ENCODE measurements at regions not wholly inside any gene's neighbourhood (a gene's known extent, or its start where the extent isn't known, plus 50 kb on each side); places are given as distances from the start of the nearest gene placed in this dataset.
"Not testable (repeated sequence)": the region's sequence is repeated elsewhere in the genome, so short reads cannot be mapped to it uniquely, and the experiment has no call there.

DNA sequence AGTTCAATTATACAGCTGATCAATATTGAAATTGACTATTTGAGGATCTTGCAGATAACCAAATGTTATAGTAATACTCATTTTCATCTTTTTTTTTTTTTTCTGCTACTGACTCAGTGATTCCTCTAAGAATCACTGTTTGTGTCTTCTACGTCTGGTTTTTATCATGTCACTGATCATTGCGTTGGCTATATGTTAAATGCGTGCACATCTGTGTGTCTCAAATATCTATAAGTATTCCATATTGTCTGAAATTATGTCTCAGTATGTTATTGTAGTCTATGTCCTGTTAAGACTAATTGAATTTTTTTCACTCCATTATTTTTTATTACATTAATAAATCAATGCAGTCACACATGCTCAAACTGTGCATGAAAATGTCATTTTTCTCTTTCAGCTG is 200.5 kb downstream of the PCDH20 start:
- no peak for DNase-seq
- ATAC-seq, result no peak

DNA sequence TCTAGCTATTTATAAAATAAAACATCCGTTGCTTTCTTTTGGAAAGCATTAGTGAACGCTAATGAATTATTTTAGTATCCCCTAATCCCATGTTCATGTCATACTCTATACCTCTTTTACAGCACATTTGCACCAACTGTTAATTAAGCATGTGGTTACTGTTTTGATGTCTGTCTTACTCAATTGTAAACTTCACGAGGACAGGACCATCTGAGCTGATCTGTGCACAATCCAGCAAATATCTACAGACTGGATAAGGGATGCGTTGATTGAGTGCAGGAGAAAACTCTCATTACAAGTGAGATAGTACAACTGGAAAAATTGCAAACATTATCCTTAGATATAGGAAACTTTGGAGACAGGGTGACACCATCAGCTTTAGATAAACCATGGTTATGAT is 201.1 kb downstream of the PCDH20 start:
- no peak for DNase-seq
- no peak for ATAC-seq

DNA sequence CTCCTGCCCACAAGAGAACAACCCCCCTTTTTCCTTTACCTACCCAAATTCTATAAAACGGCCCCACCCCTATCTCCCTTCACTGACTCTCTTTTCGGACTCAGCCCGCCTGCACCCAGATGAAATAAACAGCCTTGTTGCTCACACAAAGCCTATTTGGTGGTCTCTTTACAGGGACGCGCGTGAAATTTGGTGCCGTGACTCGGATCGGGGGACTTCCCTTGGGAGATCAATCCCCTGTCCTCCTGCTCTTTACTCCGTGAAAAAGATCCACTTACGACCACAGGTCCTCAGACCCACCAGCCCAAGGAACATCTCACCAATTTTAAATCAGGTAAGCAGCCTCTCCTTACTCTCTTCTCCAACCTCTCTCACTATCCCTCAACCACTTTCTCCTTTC is 209.8 kb downstream of the PCDH20 start:
- not testable (repeated sequence) for DNase-seq, ATAC-seq

DNA sequence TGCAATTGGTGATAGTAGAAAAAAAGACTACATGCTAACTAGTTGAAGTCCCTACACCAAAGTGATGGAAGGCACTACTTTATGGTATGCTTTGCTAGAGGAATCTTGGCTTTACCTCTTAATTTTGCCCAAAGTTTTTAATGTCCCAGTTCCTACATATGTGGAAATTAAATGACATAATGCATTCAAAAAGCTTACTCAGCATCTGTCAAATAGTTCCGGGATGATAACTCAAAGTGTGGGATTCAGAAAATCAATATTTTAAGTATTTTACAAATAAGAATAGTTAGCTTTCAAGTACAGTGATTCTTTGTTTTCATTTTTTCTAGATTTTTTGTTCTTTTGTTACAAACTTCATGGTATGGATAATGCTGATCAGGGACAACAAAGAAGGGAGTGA is 211.6 kb downstream of the PCDH20 start:
- no peak for DNase-seq
- no peak for ATAC-seq

DNA sequence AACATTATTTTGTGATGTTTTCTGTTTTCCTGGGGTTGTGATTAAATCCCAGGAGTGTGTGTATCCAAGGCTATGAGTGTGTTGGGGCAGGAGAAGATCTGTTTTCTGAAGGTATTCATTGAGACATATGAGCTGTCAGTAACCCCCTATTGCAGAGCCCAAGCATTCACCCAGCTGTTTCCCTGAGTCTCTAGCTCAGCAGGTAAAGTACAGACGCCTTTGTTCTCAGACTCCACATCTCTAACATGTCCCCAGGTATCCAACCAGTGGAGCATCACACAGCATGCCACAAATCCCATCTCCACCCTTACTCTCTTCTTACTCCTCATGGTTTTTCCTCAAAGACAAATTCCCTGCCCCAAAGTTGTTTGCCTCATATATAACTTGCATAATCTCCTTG is 213.6 kb downstream of the PCDH20 start:
- ATAC-seq (no peak), DNase-seq (no peak)

DNA sequence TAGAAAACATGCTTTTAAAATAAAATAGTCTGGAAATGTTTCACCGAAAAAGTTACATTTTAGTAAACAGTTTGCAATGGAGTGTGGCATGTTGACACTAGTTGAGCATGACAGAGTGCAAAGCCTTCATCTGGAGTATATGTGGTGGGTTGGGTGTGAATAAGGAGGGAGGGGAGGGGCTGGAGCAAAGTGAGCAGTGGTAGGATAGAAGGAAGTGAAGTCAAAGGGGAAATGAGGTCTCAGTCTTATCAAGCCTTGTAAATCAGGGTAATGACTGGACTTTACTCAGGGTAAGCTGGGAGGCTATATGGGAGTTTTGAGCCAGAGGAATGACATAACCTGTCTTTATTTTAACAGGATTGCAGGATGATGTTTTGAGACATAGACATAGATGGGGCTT is 222.8 kb downstream of the PCDH20 start:
- DNase-seq (no peak), ATAC-seq (no peak)

DNA sequence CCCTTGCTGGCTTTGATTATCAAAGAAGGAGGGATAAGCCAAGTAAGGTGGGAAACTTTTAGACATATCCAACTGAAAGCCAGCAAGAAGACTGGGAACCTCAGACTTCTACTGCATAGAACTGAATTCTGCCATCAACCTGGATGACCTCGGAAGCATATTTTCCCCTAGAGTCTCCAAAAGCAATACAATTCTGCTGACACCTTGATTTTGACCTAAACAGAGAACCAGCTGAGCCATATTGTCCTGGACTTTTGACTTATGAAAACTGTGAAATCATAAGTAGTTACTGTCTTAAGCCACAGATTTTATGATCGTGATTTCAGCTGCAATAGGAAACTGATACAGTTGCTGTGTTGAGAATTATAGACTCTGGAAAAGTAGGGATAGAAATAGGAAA is 227.6 kb downstream of the PCDH20 start:
- ATAC-seq (no peak), DNase-seq (no peak)

DNA sequence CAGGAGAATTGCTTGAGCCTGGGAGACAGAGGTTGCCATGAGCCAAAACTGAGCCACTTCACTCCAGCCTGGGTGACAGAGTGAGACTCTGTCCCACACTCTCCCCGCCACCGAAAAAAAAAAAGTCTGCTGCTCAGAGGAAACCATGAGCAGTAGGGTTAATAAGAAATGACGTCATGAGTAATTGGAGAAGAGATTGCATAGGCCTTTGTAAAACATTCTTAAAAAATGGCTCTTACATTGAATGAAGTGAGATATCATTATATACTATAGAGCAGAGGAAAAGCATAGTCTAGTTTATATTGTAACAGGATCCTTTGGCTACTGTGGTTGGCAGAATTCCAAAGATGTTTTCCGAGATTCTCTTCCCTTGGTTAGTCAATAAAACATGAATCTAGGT is 228.2 kb downstream of the PCDH20 start:
- ATAC-seq (no peak), DNase-seq (no peak)

DNA sequence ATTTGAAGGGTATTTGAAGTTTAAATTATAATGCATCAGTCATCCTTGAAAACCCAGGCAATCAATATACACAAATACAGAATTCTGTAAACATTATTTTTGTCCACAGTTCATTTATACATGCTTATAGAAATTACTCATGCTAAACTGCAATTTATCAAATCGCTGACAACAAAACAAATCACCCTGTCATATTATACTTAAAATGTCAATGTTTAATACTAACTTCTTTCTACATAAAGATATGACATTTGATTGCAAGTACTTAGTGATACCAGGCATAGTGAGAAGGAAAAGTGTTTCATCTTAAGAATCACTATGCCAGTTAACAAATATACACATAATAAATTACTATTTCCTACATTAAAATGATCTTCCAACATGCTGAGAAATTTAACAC is 232.0 kb downstream of the PCDH20 start:
- ATAC-seq, result no peak
- no peak for DNase-seq

DNA sequence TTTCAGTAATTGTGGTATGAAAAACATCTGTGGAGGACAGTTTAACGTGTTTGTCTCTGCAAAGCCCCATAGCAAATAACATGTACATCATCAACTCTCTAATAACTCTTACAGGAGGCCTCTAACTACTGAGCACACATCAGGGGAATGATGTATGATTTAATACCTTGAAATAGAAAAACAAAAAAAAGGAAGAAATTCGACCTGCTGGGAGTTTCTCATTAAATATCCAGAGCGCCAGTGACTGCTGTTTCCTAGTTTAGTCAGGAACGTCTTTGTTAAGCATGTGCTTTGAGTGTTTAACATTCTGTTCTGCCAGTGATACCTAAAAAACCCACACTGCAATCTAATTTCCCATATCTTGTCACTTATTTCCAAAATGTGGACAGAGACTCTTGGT is 235.4 kb downstream of the PCDH20 start:
- DNase-seq (no peak), ATAC-seq (no peak)

DNA sequence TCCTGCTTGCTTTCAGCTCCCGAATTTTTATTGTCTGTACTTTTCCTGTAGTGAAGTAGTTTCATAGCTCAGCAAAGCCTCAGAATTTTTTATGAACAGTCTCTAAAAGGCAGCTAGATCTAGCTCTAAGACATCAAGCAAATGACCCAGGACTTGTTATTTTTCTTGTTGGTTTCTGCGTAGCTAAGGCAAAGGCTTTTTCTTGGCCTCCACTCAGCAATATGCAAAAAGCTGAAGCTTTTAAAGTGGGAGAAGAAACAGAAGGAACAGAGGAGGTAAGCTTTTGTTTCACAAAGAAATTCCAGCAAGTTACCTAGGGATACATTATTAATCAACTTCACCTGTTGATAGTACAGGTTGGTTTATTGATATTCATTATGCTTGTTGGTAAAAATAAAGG is 235.9 kb downstream of the PCDH20 start:
- ATAC-seq (no peak), DNase-seq (no peak)

DNA sequence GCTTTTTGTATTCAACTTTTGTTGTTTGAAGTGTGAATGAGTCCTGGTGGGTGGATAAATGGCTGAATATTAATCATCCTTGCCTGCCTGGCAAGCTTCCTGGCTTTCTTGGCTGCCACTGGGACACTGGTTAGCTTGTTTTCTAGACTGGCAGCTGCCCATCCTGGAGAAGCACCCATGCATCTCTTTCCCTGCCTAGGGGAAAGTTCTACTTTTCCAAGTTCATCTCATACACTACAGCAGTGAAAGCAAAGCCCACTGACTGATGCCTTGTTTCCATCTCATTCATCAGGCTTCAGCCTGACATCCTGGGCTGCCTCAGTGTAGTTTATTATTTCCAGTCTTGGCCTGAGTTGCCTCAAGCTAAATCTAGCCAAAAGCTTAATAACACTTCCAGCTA is 244.8 kb downstream of the PCDH20 start:
- DNase-seq, result no peak
- ATAC-seq, result no peak

DNA sequence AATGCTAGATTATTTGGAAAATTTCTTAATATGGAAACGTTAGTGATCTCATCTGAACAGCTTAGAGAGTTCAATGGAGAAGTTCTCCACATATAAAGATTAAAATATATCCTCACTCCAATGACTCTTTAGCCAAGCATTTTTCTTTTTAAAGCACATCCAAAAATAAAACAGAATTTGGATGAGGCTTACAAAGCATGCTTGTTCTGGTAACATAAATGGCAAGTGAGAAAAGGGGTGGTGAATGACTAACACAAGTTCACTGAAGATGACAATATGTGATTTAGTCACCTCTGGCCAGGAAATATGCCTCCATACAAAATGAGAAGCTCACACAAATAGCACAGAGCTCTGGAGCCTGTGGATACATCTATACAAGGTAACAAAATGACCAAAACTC is 253.0 kb downstream of the PCDH20 start:
- ATAC-seq (no peak), DNase-seq (no peak)

DNA sequence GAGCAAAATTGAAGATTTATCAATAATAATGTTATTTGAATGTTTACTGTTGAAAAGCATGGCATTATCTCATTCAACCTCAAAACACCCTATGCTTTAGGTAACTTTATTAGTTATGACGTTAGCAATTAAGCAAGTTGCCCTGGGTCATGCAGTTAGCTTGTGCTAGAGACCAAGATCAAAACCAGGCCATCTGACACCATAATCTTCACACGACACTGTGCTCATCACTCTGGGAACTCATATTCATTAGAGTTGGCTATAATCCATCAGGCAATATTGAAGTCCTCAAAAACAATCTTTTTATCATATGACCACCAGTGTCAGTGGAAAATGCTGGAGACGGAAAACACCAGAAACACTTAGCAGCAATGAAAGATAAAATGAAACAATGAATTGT is 253.5 kb downstream of the PCDH20 start:
- ATAC-seq (no peak), DNase-seq (no peak)

DNA sequence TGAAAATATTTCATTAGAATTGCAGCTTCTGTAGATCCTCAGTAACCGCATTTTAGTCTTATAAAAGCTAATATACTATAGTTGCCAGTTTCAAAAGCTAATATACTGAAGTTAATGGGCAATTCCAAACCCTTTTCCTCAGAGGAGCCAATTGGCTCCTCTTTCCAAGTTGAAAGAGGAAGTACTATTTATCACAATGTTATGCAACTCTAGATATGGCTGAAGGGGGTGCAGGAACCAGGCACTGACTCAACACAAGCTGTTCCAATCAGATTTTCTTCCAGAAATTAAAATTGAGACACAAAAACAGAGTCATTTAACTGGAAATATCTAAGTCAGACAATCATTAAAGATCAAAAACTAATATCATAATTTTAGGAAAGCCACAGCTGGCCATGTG is 258.9 kb downstream of the PCDH20 start:
- ATAC-seq (no peak), DNase-seq (no peak)

DNA sequence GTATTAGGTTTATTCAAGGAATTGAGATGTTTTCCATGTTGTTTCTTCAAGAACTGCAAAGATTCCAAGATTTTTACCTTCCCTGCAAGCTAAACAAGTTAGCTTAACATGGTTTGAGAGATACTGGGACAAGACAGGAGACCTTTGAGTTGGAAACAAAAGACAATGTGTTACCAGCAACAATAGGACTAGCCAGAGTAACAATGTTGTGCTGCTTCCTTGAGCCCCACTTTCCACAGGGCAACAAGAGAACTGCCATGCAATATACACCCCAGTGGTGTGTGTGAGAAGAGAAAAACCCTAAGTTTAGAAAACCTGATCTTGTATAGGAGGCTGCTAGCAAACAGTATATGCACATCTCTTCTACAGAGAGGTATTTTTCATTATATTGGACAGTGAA is 264.6 kb downstream of the PCDH20 start:
- ATAC-seq (no peak), DNase-seq (no peak)

DNA sequence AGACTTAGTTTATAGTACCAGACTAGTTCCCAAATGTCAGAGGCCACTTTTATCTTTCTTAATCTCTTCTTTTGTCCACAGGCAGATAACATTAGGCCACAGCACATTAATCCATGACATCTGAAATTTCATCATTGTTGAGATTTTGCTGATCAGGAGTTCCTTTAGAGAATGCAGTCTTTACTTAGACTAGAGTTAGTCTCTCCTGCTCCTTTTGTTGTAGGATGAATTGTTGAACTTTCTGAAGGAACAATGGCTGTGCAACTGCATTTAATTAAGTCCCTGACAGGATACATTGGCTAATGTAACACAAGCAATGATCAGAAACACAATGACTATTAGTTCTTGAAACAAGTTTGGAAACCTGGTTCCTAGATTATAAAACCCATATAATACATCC is 266.3 kb downstream of the PCDH20 start:
- ATAC-seq (no peak), DNase-seq (no peak)

DNA sequence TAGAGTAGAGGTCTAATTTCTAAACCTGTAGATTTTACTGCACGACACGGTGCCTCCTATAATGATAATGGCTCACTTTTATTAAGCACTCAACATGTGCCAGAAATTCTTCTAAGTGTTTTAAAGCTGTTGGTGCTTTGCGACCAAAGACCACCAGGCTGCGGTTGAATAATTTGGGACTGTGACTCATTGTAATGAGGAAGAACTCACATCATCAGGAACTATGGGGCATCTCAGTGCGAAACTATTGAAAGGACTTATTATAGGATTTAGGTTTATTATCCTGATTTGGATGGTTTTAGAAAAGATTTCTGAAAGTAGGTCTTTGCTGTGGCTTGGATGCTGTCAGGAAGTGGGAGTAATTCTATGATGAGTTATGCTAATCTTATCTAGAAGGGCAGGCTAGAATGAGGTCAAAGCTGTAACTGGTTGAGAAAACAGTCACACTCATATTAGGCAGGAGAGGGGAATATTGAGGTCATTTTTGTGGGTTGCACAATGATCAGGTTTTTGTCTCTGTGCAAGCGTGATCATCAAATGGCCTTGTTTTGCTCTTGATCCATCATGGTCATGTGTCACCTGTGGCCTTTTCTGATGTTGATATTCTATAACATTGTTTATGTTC is 266.8 kb downstream of the PCDH20 start:
- DNase-seq (no peak), ATAC-seq (no peak)

DNA sequence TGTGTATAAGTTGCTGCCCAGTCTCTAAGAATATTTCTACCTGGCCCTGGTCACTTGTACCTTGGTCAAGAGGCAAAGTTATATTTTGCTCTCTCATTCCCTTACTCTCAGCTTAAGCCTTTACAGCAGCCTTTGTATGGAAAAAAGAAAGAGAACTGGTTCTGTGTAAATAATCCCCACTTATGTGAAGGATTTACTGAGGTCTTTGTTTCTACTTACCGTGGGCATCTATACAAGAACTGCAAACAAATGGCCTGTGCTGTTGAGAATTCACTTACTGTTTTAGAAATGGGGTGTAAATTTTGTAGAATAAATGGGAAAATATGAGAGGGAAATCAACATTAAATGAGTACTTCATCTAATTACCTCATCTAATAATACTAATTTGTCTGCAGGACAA is 267.4 kb downstream of the PCDH20 start:
- ATAC-seq (no peak), DNase-seq (no peak)

DNA sequence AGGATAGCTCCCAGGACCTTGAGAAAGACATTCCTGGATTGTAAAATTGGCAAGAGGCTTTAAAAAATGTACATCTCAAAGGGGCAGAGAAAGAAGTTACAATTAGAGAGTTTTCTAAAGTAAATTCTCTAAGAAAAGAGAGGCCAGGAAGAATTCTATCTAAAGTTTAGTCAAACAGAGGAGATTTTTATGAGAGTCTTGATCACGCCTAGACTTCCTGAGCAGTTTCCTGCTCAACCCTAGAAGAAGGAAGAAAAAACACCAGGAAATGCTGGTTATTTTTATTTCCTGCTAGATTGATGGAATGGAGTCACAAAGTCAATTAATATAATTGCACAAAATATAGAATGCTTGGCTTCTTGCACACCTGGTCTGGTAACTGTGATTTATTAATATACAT is 269.1 kb downstream of the PCDH20 start:
- no peak for DNase-seq
- no peak for ATAC-seq

DNA sequence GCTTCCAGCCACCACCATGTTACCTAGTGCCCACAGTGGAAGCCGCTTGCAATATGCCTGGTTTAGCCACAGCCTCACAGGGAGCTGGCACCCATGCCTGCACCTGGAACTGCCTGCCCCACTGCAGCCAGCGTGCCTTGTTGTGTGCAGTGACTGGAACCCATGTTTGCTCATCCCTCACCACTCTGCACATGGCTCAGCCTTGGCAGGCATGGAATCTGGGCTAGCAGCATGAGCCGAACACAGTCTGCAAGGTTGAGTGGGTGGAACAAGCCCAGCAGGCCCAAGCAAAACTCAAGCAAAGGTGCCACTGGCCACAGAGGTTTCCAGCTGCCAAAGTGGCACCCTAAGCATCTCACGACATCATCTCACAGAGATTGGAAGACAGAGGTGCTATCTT is 269.5 kb downstream of the PCDH20 start:
- no peak for ATAC-seq
- no peak for DNase-seq

DNA sequence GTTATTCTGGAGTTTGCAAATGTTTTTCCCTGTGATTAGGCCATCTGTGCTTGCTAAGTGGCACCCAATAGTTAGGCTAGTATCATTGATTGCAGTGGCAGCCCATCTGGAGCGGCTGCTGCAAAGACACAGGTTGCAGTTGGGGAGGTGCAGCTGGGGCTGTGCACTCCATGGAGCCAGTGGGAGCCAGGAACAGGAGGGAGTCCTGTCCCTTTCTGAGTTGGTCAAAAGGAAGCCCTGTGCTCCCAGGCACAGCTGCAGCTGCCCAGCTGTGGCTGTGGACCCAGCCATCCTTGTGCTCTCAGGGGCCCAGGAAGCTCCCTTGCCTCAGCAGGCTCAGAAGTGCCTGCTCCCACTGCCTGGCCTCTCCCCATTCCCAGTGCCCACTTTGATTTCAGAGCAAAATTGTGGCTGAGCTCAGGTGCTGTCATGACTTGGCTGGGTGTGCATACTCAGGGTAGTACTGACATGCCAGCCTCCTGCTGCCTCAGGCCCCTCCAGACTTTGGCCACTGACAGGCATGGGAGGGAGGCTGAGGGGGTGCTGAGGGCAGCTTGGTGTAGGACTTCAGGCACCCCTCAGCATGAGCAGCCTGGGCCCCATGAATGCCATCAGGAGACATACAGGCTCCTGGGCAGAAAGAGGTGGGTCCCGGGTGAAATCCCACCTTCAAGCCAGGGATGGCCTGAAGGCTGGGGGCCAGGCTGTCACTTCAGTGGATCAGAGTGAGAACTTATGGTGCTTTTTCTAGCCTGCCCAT is 270.6 kb downstream of the PCDH20 start:
- no peak for DNase-seq

DNA sequence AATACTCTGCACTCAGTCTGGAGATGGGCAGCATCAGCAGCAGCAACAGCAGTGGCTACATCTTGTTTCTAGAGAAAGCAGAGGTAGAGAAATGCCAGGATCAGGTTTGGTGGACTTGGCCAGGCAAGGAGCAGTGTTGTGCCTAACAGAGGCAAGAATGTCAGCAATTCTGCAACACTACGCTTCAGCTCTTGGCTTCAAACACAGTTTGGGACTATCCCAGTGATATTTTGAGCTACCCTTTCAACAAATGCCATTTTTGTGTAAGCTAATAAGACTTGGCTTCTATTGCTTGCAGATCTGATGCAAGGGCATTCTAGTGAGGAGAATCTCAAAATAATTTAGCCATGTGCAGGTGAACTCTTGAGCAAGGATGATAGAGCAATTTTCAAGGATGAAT is 271.3 kb downstream of the PCDH20 start:
- no peak for DNase-seq

More for the DNA sequence above, 270.6 kb downstream of the PCDH20 start:
- ATAC-seq, result no peak

DNA sequence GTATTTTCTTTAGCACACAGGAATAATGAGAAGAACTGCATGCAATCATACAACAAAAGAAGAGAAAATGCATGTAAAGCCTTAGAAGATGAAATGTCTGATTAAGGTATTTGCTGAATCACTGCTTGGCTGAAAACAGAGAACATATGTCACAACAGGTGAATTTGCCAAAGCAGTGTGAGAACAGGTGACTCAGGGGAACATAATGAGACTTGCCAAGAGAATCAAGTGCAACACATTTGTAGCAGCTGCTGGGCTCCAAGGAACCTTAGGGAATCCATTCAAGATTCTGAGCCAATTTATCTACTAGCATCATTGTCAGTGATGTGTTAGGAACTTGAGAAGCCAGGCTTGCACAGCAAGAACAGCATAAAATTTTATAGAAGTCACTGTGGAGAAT is 273.1 kb downstream of the PCDH20 start:
- ATAC-seq (no peak), DNase-seq (no peak)

More for the DNA sequence above, 271.3 kb downstream of the PCDH20 start:
- no peak for ATAC-seq
